Neuronal stem cell (in vitro differentiated cells): ENCODE measurements at regions not wholly inside any gene's neighbourhood (a gene's known extent, or its start where the extent isn't known, plus 50 kb on each side); places are given as distances from the start of the nearest gene placed in this dataset.

ENCODE experiments used
- DNase-seq: peaks from one replicate; pipeline ENCODE4 v3.0.0-alpha.2; 2013; ENCODE audit warnings: low spot score
- H2AFZ ChIP-seq: one replicate; pipeline ENCODE4 v1.6.1; 2013; ENCODE audit warnings: mild to moderate bottlenecking, low read length, inconsistent platforms
- H2AK5ac ChIP-seq: 2 replicates; pipeline ENCODE4 v1.6.1; 2013; ENCODE audit warnings: low read depth, mild to moderate bottlenecking, inconsistent platforms, low read length, moderate library complexity, mixed read lengths
- H2BK120ac ChIP-seq: 2 replicates; pipeline ENCODE4 v1.6.1; 2013; ENCODE audit warnings: low read depth, mild to moderate bottlenecking, inconsistent platforms, low read length, moderate library complexity, mixed read lengths
- H2BK12ac ChIP-seq: one replicate; pipeline ENCODE4 v1.6.1; 2013; ENCODE audit warnings: low read length, inconsistent platforms
- H2BK15ac ChIP-seq: 2 replicates; pipeline ENCODE4 v1.6.1; 2013; ENCODE audit warnings: mild to moderate bottlenecking, low read length, inconsistent platforms, mixed read lengths
- H2BK5ac ChIP-seq: one replicate; pipeline ENCODE4 v1.6.1; 2013; ENCODE audit warnings: inconsistent platforms, mild to moderate bottlenecking, low read length, moderate library complexity
- H3K14ac ChIP-seq: one replicate; pipeline ENCODE4 v1.6.1; 2013; ENCODE audit warnings: low read length, inconsistent platforms
- H3K18ac ChIP-seq: 2 replicates; pipeline ENCODE4 v1.6.1; 2013; ENCODE audit warnings: low read length, inconsistent platforms
- H3K23ac ChIP-seq: 2 replicates; pipeline ENCODE4 v1.6.1; 2013; ENCODE audit warnings: low read depth, mild to moderate bottlenecking, mixed read lengths, low read length, inconsistent platforms; ENCODE audit not compliant: poor library complexity
- H3K27ac ChIP-seq: replicated peaks from 3 replicates; pipeline ENCODE4 v1.5.1; 2013; ENCODE audit warnings: low read length, inconsistent platforms
- H3K27me3 ChIP-seq, 3 experiments: 2 replicates each; pipeline ENCODE4 v1.6.1; 2013; ENCODE audit warnings: low read length in 3 of 3, mild to moderate bottlenecking in 2 of 3, inconsistent platforms in 1 of 3, low read depth in 1 of 3, mixed read lengths in 1 of 3, moderate library complexity in 1 of 3; ENCODE audit not compliant: control insufficient read depth in 3 of 3, insufficient read depth in 3 of 3
- H3K36me3 ChIP-seq, 2 donors: replicated peaks in 1 of 2; 2 replicates each; pipeline ENCODE4 v1.6.1; 2013; ENCODE audit warnings: low read length in 2 of 2; ENCODE audit not compliant: control insufficient read depth in 2 of 2, insufficient read depth in 2 of 2
- H3K4ac ChIP-seq: 2 replicates; pipeline ENCODE4 v1.6.1; 2013; ENCODE audit warnings: inconsistent platforms, mild to moderate bottlenecking, low read length, moderate library complexity
- H3K4me1 ChIP-seq, 2 donors: 1 replicate in 1 of 2; 2 replicates in 1 of 2; pipeline ENCODE4 v1.6.1; 2013; ENCODE audit warnings: low read length in 2 of 2, low read depth in 1 of 2; ENCODE audit not compliant: control insufficient read depth in 2 of 2, insufficient read depth in 1 of 2
- H3K4me2 ChIP-seq: one replicate; pipeline ENCODE4 v1.6.1; 2013; ENCODE audit warnings: mild to moderate bottlenecking, low read length, inconsistent platforms; ENCODE audit not compliant: insufficient read depth, poor library complexity, severe bottlenecking
- H3K4me3 ChIP-seq, 2 donors: 2 replicates each; pipeline ENCODE4 v1.5.1; 2013; ENCODE audit warnings: low read length in 2 of 2, mild to moderate bottlenecking in 2 of 2, inconsistent platforms in 1 of 2, moderate library complexity in 1 of 2
- H3K79me1 ChIP-seq: one replicate; pipeline ENCODE4 v1.6.1; 2013; ENCODE audit warnings: low read depth, mild to moderate bottlenecking, inconsistent platforms, low read length, moderate library complexity
- H3K9ac ChIP-seq: one replicate; pipeline ENCODE4 v1.6.1; 2013; ENCODE audit warnings: mild to moderate bottlenecking, low read depth, low read length, inconsistent platforms; ENCODE audit not compliant: poor library complexity
- H3K9me3 ChIP-seq, 2 donors: replicated peaks in 1 of 2; 2 replicates each; pipeline versions ENCODE3 to v1.6.1; 2013; ENCODE audit warnings: low read length in 2 of 2, mild to moderate bottlenecking in 2 of 2, inconsistent platforms in 1 of 2, low read depth in 1 of 2, mixed read lengths in 1 of 2, moderate library complexity in 1 of 2; ENCODE audit not compliant: control insufficient read depth in 2 of 2, insufficient read depth in 1 of 2
- H4K8ac ChIP-seq: one replicate; pipeline ENCODE4 v1.6.1; 2013; ENCODE audit warnings: low read depth, mild to moderate bottlenecking, inconsistent platforms, low read length, moderate library complexity
- H4K91ac ChIP-seq: one replicate; pipeline ENCODE4 v1.6.1; 2013; ENCODE audit warnings: low read length, low read depth, mild to moderate bottlenecking, inconsistent platforms; ENCODE audit not compliant: poor library complexity
- WGBS, 2 donors: extraction: QIAGEN DNeasy Blood & Tissue Kit; methylation state at CpG; one replicate each; pipeline ENCODE4 v1.1.7; 2013; ENCODE audit warnings: missing lambda C conversion rate in 2 of 2, mixed read lengths in 1 of 2; ENCODE audit not compliant: insufficient read length in 2 of 2, insufficient replicate concordance in 1 of 2; ENCODE audit errors: extremely low coverage in 2 of 2; 5-methylcytosine and 5-hydroxymethylcytosine counted together

DNA sequence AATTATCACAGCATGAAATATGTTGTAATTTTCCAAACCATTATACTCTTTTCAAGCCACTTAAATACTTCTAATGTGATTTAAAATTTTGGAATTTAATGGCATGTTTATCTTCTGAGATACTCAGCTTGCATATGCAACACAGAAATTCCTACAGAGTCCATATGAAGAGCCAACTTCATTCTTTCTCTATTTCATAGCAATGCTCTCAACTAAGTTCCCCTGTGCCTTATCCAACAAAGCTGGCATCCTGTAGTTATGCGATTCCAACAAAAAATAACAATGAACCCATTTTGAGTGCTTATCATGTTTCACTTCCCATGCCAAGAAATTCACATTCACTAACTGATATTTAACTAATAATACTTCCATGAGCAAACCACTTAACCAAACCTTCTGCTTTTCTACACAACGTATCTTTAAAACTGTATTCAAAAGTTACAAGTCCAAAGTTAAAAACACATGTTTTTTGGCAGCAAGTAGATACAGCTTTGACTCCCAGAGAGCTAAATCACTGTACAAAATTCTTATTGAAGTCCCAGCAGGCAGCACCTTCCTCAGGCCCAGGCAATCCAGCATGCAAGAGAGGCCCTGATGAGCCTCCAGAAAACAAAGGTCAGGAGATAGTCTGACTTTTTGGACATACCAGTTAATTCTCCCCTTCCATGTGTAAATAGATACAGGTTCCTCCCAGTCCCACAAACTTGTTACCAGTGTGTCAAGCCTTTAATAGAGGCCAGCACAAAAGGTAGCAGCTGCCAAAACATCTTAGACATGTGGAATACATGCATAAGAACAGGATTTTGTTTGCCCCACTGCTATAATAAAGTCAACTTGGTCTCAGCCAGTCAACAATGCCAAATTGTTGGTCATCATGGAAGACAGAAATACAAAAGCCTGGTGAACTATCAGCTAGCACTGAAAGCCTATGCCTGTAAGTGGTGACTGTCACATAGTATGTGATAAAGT is 113.1 kb upstream of the WDR75 start:
- no peaks in the 10 kb centered on the region for H3K9me3 ChIP-seq

DNA sequence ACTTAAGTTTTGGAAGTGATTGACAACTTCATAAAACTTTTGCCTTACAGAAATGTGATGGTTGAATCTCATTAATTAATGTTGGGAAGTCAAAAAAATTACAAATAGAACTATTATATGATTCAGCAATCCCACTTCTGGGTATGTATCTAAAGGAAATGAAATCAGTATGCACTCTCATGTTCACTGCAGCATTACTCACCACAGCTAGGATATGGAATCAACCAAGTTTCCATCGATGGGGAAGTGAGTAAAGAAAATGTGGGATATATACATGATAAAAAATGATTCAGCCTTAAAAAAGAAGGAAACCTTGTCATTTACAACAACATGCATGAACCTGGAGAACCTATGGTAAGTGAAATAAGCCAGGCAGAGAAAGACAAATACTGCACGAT is 112.4 kb upstream of the WDR75 start:
- Histone ChIP-seq H3K4me2 (no peak overlapping the region), H2BK12ac (no peak overlapping the region), H3K14ac (no peak overlapping the region), H2BK5ac (no peak overlapping the region), H2AFZ (no peak overlapping the region), H3K27ac (no peak overlapping the region), H3K4ac (no peak overlapping the region), H3K23ac (no peak overlapping the region), H2BK120ac (no peak overlapping the region), H2BK15ac (no peak overlapping the region), H3K4me1 (no peaks in the 10 kb centered on the region), H3K9ac (no peak overlapping the region), H3K79me1 (no peaks in the 10 kb centered on the region), H3K27me3 (no peaks in the 10 kb centered on the region), H3K18ac (no peak overlapping the region), H4K91ac (no peak overlapping the region), H3K9me3 (no peaks in the 10 kb centered on the region), H3K36me3 (no peaks in the 10 kb centered on the region), H3K4me3 (no peak overlapping the region), H2AK5ac (no peak overlapping the region), H4K8ac (no peak overlapping the region)
- DNase-seq, result no peak
- no CpG with 5 or more reads among the region's 2 CpGs for WGBS, 2 donors

More for the DNA sequence above, 113.1 kb upstream of the WDR75 start:
- Histone ChIP-seq H3K36me3 (no peaks in the 10 kb centered on the region), H3K79me1 (no peaks in the 10 kb centered on the region), H4K91ac (no peak overlapping the region), H3K23ac (no peak overlapping the region), H3K14ac (no peak overlapping the region), H3K27ac (no peak overlapping the region), H3K4ac (no peak overlapping the region), H2AK5ac (no peak overlapping the region), H2BK120ac (no peak overlapping the region), H4K8ac (no peak overlapping the region), H2BK12ac (no peak overlapping the region), H2BK15ac (no peak overlapping the region), H3K9ac (no peak overlapping the region), H3K18ac (no peak overlapping the region), H3K27me3 (no peaks in the 10 kb centered on the region), H3K4me2 (no peak overlapping the region), H2BK5ac (no peak overlapping the region), H3K4me3 (no peak overlapping the region), H3K4me1 (no peaks in the 10 kb centered on the region), H2AFZ (no peak overlapping the region)
- DNase-seq, result no peak
- WGBS, 2 donors, result no CpG with 5 or more reads among the region's 2 CpGs

DNA sequence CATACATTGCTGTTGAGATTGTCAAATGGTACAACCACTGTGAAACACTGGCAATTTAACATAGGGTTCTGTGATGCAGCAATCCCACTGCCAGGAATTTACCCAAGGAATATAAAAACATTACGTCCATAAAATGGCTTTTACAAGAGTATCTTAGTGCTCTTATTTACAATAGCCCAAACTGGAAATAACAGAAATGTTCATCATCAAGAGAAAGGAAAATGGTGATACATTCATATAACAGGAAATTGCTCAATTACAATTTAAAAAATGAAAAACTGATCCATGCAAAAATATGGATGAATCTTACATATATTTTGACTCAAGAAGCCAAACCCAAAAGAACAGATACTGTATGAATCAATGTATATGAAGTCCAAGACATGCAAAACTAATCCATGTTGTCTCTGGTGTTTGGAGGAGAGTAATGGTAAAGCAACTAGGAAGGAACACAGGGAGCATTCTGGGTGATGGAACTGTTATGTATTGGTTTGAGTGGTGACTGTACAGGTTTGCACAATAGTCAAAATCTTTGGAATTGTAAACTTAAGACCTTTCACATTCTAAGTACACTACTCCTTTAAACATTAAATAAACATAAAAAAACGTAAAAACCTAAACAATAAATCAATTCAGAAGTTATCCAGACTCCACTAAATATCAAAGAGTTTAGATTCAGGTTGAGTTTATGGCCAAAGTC is 104.8 kb upstream of the WDR75 start:
- Histone ChIP-seq H3K27me3 (no peaks in the 10 kb centered on the region), H3K36me3 (no peaks in the 10 kb centered on the region), H3K27ac (no peak overlapping the region), H2BK15ac (no peak overlapping the region), H3K18ac (no peak overlapping the region), H3K4me3 (no peak overlapping the region), H2BK5ac (no peak overlapping the region), H4K91ac (no peak overlapping the region), H2BK120ac (no peak overlapping the region), H3K9ac (no peak overlapping the region), H3K4me1 (no peaks in the 10 kb centered on the region), H2BK12ac (no peak overlapping the region), H3K9me3 (peaks cover 0 to 3% of the 10 kb centered on the region in 2 donors), H2AK5ac (no peak overlapping the region), H3K79me1 (no peaks in the 10 kb centered on the region), H3K4me2 (no peak overlapping the region), H3K14ac (no peak overlapping the region), H3K23ac (no peak overlapping the region), H2AFZ (no peak overlapping the region), H3K4ac (no peak overlapping the region), H4K8ac (no peak overlapping the region)
- WGBS, 2 donors, result 100% methylated on average over 1 of the region's 2 CpGs
- no peak for DNase-seq

DNA sequence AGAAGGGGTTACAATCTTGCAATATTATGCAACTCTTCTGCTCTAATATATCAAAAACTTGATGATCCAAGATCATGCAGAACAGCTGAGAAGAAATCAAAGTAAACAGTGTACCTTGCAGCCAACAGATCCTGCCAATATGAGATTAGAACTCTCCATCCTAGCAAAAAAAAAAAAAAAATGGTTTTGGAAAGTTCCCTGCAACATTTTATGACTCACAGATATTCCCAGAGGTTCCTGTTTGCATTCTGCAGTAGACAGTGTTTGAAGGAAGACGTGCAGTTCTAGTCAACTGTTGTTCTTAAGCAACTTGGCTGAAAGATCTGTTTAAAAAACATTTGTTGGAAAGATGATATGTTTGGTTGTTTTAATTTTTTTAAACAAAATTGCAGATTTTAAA is 103.6 kb upstream of the WDR75 start:
- no peak overlapping the region for H3K4me3 ChIP-seq
- H3K9ac ChIP-seq, result no peak overlapping the region
- H3K14ac ChIP-seq, result no peak overlapping the region
- H2BK120ac ChIP-seq, result no peak overlapping the region
- H2AFZ ChIP-seq, result no peak overlapping the region
- H3K27me3 ChIP-seq, result no peaks in the 10 kb centered on the region
- H3K18ac ChIP-seq, result no peak overlapping the region
- H2BK12ac ChIP-seq, result no peak overlapping the region
- no peaks in the 10 kb centered on the region for H3K79me1 ChIP-seq
- no peak overlapping the region for H2AK5ac ChIP-seq
- no peak overlapping the region for H2BK5ac ChIP-seq
- no peak for DNase-seq
- H4K8ac ChIP-seq, result no peak overlapping the region
- H2BK15ac ChIP-seq, result no peak overlapping the region
- no peaks in the 10 kb centered on the region for H3K4me1 ChIP-seq
- no peak overlapping the region for H4K91ac ChIP-seq
- no peaks in the 10 kb centered on the region for H3K36me3 ChIP-seq
- no CpG with 5 or more reads among the region's 1 CpG for WGBS, 2 donors
- no peak overlapping the region for H3K4me2 ChIP-seq
- H3K9me3 ChIP-seq, result peaks cover 0 to 3% of the 10 kb centered on the region in 2 donors
- no peak overlapping the region for H3K27ac ChIP-seq
- H3K4ac ChIP-seq, result no peak overlapping the region
- H3K23ac ChIP-seq, result no peak overlapping the region
